HepG2 (cell line): ENCODE measurements at regions not wholly inside any gene's neighbourhood (a gene's known extent, or its start where the extent isn't known, plus 50 kb on each side); places are given as distances from the start of the nearest gene placed in this dataset.

Experiments
- ATAC-seq: fragments of 200-7000 bp; cut with Tn5 transposase; 3 replicates; pipeline ENCODE4 v1.9.1; 2020; ENCODE audit warnings: mild to moderate bottlenecking, moderate library complexity
- BruUV-seq: library from RNA; stranded (reverse); fragments of 400-500 nt; replicated peaks from 2 replicates; lab custom pipeline; 2021; lab: Mats Ljungman, UMichigan
- CTCF ChIA-PET: fragments of 300-600 bp; formaldehyde crosslinking; extraction: SDS; loops from one replicate; lab custom pipeline; 2021; ENCODE audit warnings: low total read pairs, inconsistent platforms, low intra/inter-chr PET ratio; lab: Yijun Ruan, JAX
- POLR2A ChIA-PET: fragments of 350-600 bp; sonication (Branson Sonifier 250); formaldehyde crosslinking; loops from one replicate; lab custom pipeline; 2020; ENCODE audit warnings: antibody characterized with exemption, inconsistent platforms; lab: Yijun Ruan, JAX
- DNase-seq: peaks from one replicate; pipeline ENCODE4 v3.0.0-alpha.2; 2015; ENCODE audit warnings: low spot score
- FAIRE-seq: peaks from 3 replicates; lab custom pipeline; 2011; peaks lifted over from hg19 to GRCh38; lab: Jason Lieb, UNC
- H2AFZ ChIP-seq: one replicate; pipeline ENCODE4 v1.6.1; 2011; ENCODE audit warnings: low read length, inconsistent platforms
- H3K27ac ChIP-seq: fragments of 300-600 bp; 3 replicates; pipeline ENCODE4 v1.8.0; 2011; ENCODE audit warnings: mixed run types, mild to moderate bottlenecking, mixed read lengths, low read length, inconsistent platforms; ENCODE audit not compliant: insufficient read depth; ENCODE audit errors: extremely low read length
- H3K27me3 ChIP-seq, 2 experiments: fragments of 200-600 bp in 1 of 2; 2 replicates in 1 of 2; 3 replicates in 1 of 2; pipeline versions ENCODE4 v1.6.0 to v1.8.0; 2011; ENCODE audit warnings: low read length in 2 of 2, mild to moderate bottlenecking in 2 of 2, moderate library complexity in 2 of 2, inconsistent platforms in 1 of 2; ENCODE audit not compliant: insufficient read depth in 2 of 2, control insufficient read depth in 1 of 2
- H3K36me3 ChIP-seq, 2 experiments: fragments of 200-600 bp in 1 of 2; replicated peaks in 1 of 2; 2 replicates in 1 of 2; 3 replicates in 1 of 2; pipeline versions ENCODE4 v1.5.1 to v1.8.0; 2011; ENCODE audit warnings: low read length in 2 of 2, inconsistent platforms in 1 of 2; ENCODE audit not compliant: insufficient read depth in 2 of 2, control insufficient read depth in 1 of 2
- H3K4me1 ChIP-seq: 2 replicates; pipeline ENCODE4 v1.5.1; 2012; ENCODE audit warnings: low read length, inconsistent platforms; ENCODE audit not compliant: insufficient read depth
- H3K4me2 ChIP-seq: 2 replicates; pipeline ENCODE4 v1.6.0; 2011; ENCODE audit warnings: low read depth, low read length, inconsistent platforms
- H3K4me3 ChIP-seq, 3 experiments: fragments of 200-600 bp in 1 of 3; sonication (generic), shearing (Covaris generic) in 1 of 3; replicated peaks in 1 of 3; 2 replicates each; pipeline ENCODE4 v1.5.1; 2011 to 2016; ENCODE audit warnings: low read length in 3 of 3, inconsistent platforms in 2 of 3, low read depth in 2 of 3, mild to moderate bottlenecking in 2 of 3, control low read depth in 1 of 3, mixed read lengths in 1 of 3; ENCODE audit not compliant: insufficient read depth in 1 of 3
- H3K79me2 ChIP-seq: one replicate; pipeline ENCODE4 v1.6.1; 2011; ENCODE audit warnings: low read length, inconsistent platforms; ENCODE audit not compliant: insufficient read depth
- H3K9ac ChIP-seq: 2 replicates; pipeline ENCODE4 v1.6.0; 2011; ENCODE audit warnings: mild to moderate bottlenecking, low read depth, low read length, inconsistent platforms; ENCODE audit not compliant: insufficient read depth
- H3K9me3 ChIP-seq: 2 replicates; pipeline ENCODE4 v1.5.1; 2012; ENCODE audit warnings: mild to moderate bottlenecking, low read length
- H4K20me1 ChIP-seq: 2 replicates; pipeline ENCODE4 v1.6.0; 2011; ENCODE audit warnings: inconsistent platforms, mild to moderate bottlenecking, low read length, moderate library complexity; ENCODE audit not compliant: insufficient read depth
- ARID4A ChIP-seq: sonication (generic); formaldehyde crosslinking; IDR thresholded peaks from 2 replicates; pipeline ENCODE4 v1.5.0; 2020; ENCODE audit warnings: mild to moderate bottlenecking, missing genetic modification reagents, borderline replicate concordance
- ARNTL ChIP-seq: sonication (generic); formaldehyde crosslinking; IDR thresholded peaks from 2 replicates; pipeline ENCODE4 v1.4.0; 2020; ENCODE audit warnings: mild to moderate bottlenecking, missing genetic modification reagents
- ATAD3A ChIP-seq: sonication (generic); formaldehyde crosslinking; IDR thresholded peaks from 2 replicates; pipeline ENCODE4 v1.4.0; 2020; ENCODE audit warnings: missing genetic modification reagents
- HNRNPK ChIP-seq: fragments of 200-400 bp; formaldehyde crosslinking; IDR thresholded peaks from 2 replicates; pipeline ENCODE4 v1.6.1; 2018; ENCODE audit warnings: low read length, low read depth, moderate library complexity, mild to moderate bottlenecking; ENCODE audit not compliant: poor library complexity, severe bottlenecking
- MLXIP ChIP-seq: sonication (generic); formaldehyde crosslinking; IDR thresholded peaks from 2 replicates; pipeline ENCODE4 v1.9.0; 2021; ENCODE audit warnings: missing genetic modification reagents, borderline replicate concordance
- POLR2A ChIP-seq, 2 experiments: IDR thresholded peaks; 2 replicates each; pipeline ENCODE4 v1.6.1; 2011; ENCODE audit warnings: low read depth in 2 of 2, low read length in 2 of 2, mild to moderate bottlenecking in 1 of 2, moderate library complexity in 1 of 2; ENCODE audit not compliant: insufficient read depth in 1 of 2
- RBFOX2 ChIP-seq: fragments of 200-400 bp; formaldehyde crosslinking; IDR thresholded peaks from 2 replicates; pipeline ENCODE4 v1.6.1; 2017; ENCODE audit warnings: low read depth, mild to moderate bottlenecking, low read length
- SKI ChIP-seq: fragments of 450-650 bp; IDR thresholded peaks from one replicate; pipeline ENCODE4 v1.6.1; 2018; ENCODE audit warnings: mild to moderate bottlenecking; ENCODE audit not compliant: partially characterized antibody
- TGIF2 ChIP-seq: IDR thresholded peaks from 2 replicates; pipeline ENCODE4 v1.6.1; 2016; ENCODE audit warnings: control low read depth, missing compliant biosample characterization
- ZNF510 ChIP-seq: sonication (generic); formaldehyde crosslinking; IDR thresholded peaks from 2 replicates; pipeline ENCODE4 v1.4.0; 2020; ENCODE audit warnings: low read depth, mild to moderate bottlenecking, missing genetic modification reagents
- ZNF513 ChIP-seq: sonication (generic); formaldehyde crosslinking; conservative IDR thresholded peaks from 2 replicates; pipeline ENCODE4 v1.5.0; 2020; ENCODE audit warnings: missing genetic modification reagents
- ZNF562 ChIP-seq: sonication (generic); formaldehyde crosslinking; IDR thresholded peaks from 2 replicates; pipeline ENCODE4 v1.8.0; 2022; ENCODE audit warnings: missing genetic modification reagents, borderline replicate concordance
- ZNF740 ChIP-seq: sonication (generic); formaldehyde crosslinking; IDR thresholded peaks from 2 replicates; pipeline ENCODE4 v1.4.0; 2020; ENCODE audit warnings: missing genetic modification reagents
- ZNF891 ChIP-seq: sonication (generic); formaldehyde crosslinking; IDR thresholded peaks from 2 replicates; pipeline ENCODE4 v1.5.0; 2020; ENCODE audit warnings: mild to moderate bottlenecking, missing genetic modification reagents
- WGBS: methylation state at CpG from one replicate; pipeline ENCODE4 v1.1.6; 2017; ENCODE audit warnings: low lambda C conversion rate; 5-methylcytosine and 5-hydroxymethylcytosine counted together
- in situ Hi-C: cut with HindIII; loops from 2 replicates; pipeline ENCODE4 v1.10.0; 2017; ENCODE audit warnings: low pct_unique_long_range_greater_than_20kb; ENCODE audit not compliant: extremely low pct_ligation_motif_present
- intact Hi-C: fragments of 100-400 bp; cut with micrococcal nuclease; formaldehyde crosslinking; loops from one replicate; pipeline ENCODE4 v1.10.0; 2022; ENCODE audit not compliant: unreplicated experiment

GRCh38 chrX:56113785-56114436 lies 118.2 kb upstream of the KLF8 start:
- no peak for ATAC-seq
- POLR2A ChIA-PET, result no interaction called here
- no peak overlapping the region for H3K4me3 ChIP-seq

More at GRCh38 chrX:56113785-56114436, 118.2 kb upstream of the KLF8 start:
- in situ Hi-C loops, result no loop called here
- H3K9me3 ChIP-seq, result no peaks in the 10 kb centered on the region
- no peak overlapping the region for H2AFZ ChIP-seq
- CTCF ChIA-PET, result no interaction called here
- BruUV-seq, result no TSS peak
- no peaks in the 10 kb centered on the region for H3K36me3 ChIP-seq
- H3K79me2 ChIP-seq, result no peaks in the 10 kb centered on the region
- no peak overlapping the region for H3K27ac ChIP-seq
- H3K9ac ChIP-seq, result no peak overlapping the region
- no peak for TF ChIP-seq ATAD3A (CRISPR knock-in tag)
- TF ChIP-seq SKI, result no peak
- no peak for TF ChIP-seq ZNF562 (CRISPR knock-in tag)
- no peak for TF ChIP-seq MLXIP (CRISPR knock-in tag)
- no peak for TF ChIP-seq ZNF510
- no peak for TF ChIP-seq POLR2A (IDR thresholded peaks at IDR 0.05; ENCODE audit: insufficient read depth in 1 of 2, low read depth in 2 of 2, low read length in 2 of 2)
- TF ChIP-seq ARID4A (CRISPR knock-in tag), result no peak
- TF ChIP-seq RBFOX2, result no peak
- TF ChIP-seq ZNF740 (CRISPR knock-in tag), result no peak
- TF ChIP-seq ZNF891 (CRISPR knock-in tag), result no peak
- TF ChIP-seq TGIF2, result no peak
- no peak for TF ChIP-seq ARNTL
- TF ChIP-seq ZNF513 (CRISPR knock-in tag), result no peak
- no peak for TF ChIP-seq HNRNPK
- intact Hi-C loops, result no loop called here
- FAIRE-seq, result no peak
- no peak overlapping the region for H3K4me2 ChIP-seq
- no peak for DNase-seq
- no peaks in the 10 kb centered on the region for H3K4me1 ChIP-seq
- 55% methylated on average over 3 of the region's 16 CpGs for WGBS
- H3K27me3 ChIP-seq, result no peaks in the 10 kb centered on the region
- H4K20me1 ChIP-seq, result no peaks in the 10 kb centered on the region
